MCF 10A (cell line): ENCODE measurements at regions not wholly inside any gene's neighbourhood (a gene's known extent, or its start where the extent isn't known, plus 50 kb on each side); places are given as distances from the start of the nearest gene placed in this dataset.

Experiments
- BruUV-seq: library from RNA; stranded (reverse); fragments of 400-500 nt; replicated peaks from 2 replicates; lab custom pipeline; 2021; lab: Mats Ljungman, UMichigan
- CTCF ChIA-PET: fragments of 300-600 bp; sonication (Branson Sonifier 250); formaldehyde crosslinking; extraction: SDS; loops from one replicate; lab custom pipeline; 2021; ENCODE audit warnings: antibody characterized with exemption, inconsistent platforms; lab: Yijun Ruan, JAX
- POLR2A ChIA-PET: fragments of 300-600, 350-650 bp; sonication (Branson Sonifier 250); formaldehyde crosslinking; extraction: SDS; loops from one replicate; lab custom pipeline; 2020; ENCODE audit warnings: antibody characterized with exemption, inconsistent platforms; lab: Yijun Ruan, JAX
- DNase-seq: peaks from one replicate; pipeline ENCODE4 v3.0.0-alpha.2; 2018; ENCODE audit not compliant: unreplicated experiment
- H3K27ac Mint-ChIP-seq: one replicate; pipeline ENCODE4 v1.8.0; 2022; ENCODE audit warnings: mild to moderate bottlenecking, low read depth, mixed read lengths; ENCODE audit not compliant: unreplicated experiment
- H3K27me3 Mint-ChIP-seq: one replicate; pipeline ENCODE4 v1.8.0; 2022; ENCODE audit warnings: mixed read lengths; ENCODE audit not compliant: insufficient read depth, unreplicated experiment
- H3K36me3 Mint-ChIP-seq: one replicate; pipeline ENCODE4 v1.8.0; 2022; ENCODE audit warnings: mild to moderate bottlenecking, moderate library complexity, mixed read lengths; ENCODE audit not compliant: insufficient read depth, unreplicated experiment
- H3K4me1 Mint-ChIP-seq: one replicate; pipeline ENCODE4 v1.8.0; 2022; ENCODE audit warnings: mixed read lengths; ENCODE audit not compliant: insufficient read depth, unreplicated experiment
- H3K4me3 Mint-ChIP-seq: one replicate; pipeline ENCODE4 v1.8.0; 2022; ENCODE audit warnings: mild to moderate bottlenecking, moderate library complexity, mixed read lengths; ENCODE audit not compliant: unreplicated experiment
- H3K9me3 Mint-ChIP-seq: one replicate; pipeline ENCODE4 v1.8.0; 2022; ENCODE audit warnings: mixed read lengths; ENCODE audit not compliant: unreplicated experiment
- CTCF ChIP-seq: fragments of 200-600 bp; IDR thresholded peaks from one replicate; pipeline ENCODE4 v1.8.0; 2022; ENCODE audit warnings: antibody characterized with exemption, mild to moderate bottlenecking; ENCODE audit not compliant: unreplicated experiment
- intact Hi-C: fragments of 100-400 bp; cut with micrococcal nuclease; formaldehyde crosslinking; loops from 2 replicates; pipeline ENCODE4 v1.14.1; 2022

- POLR2A ChIA-PET, result no interaction called here
- intact Hi-C loops, result no loop called here
- H3K9me3 Mint-ChIP-seq, result peaks cover 8% of the 10 kb centered on the region
- H3K4me1 Mint-ChIP-seq, result no peaks in the 10 kb centered on the region
- no peak for DNase-seq
- H3K4me3 Mint-ChIP-seq, result no peak overlapping the region
- H3K27ac Mint-ChIP-seq, result no peak overlapping the region
- CTCF ChIA-PET, result no interaction called here
- H3K36me3 Mint-ChIP-seq, result no peaks in the 10 kb centered on the region
- BruUV-seq, result no TSS peak
- no peak for TF ChIP-seq CTCF
- no peaks in the 10 kb centered on the region for H3K27me3 Mint-ChIP-seq
These were observed 345.3 kb upstream of the ZFP64 start for GRCh38 chr20:52536841-52537400.

GRCh38 chr20:52536040-52536439 lies 344.5 kb upstream of the ZFP64 start:
- no peaks in the 10 kb centered on the region for H3K27me3 Mint-ChIP-seq
- no TSS peak for BruUV-seq
- H3K36me3 Mint-ChIP-seq, result no peaks in the 10 kb centered on the region
- H3K4me1 Mint-ChIP-seq, result no peaks in the 10 kb centered on the region
- ChIA-PET CTCF (no interaction called here), POLR2A (no interaction called here)
- H3K9me3 Mint-ChIP-seq, result peaks cover 15% of the 10 kb centered on the region
- no peak overlapping the region for H3K4me3 Mint-ChIP-seq
- intact Hi-C loops, result no loop called here
- no peak for TF ChIP-seq CTCF
- no peak overlapping the region for H3K27ac Mint-ChIP-seq
- DNase-seq, result no peak

- BruUV-seq, result no TSS peak
- Mint-ChIP-seq H3K27ac (no peak overlapping the region), H3K36me3 (no peaks in the 10 kb centered on the region), H3K4me1 (no peaks in the 10 kb centered on the region), H3K9me3 (peaks cover 15% of the 10 kb centered on the region), H3K4me3 (no peak overlapping the region), H3K27me3 (no peaks in the 10 kb centered on the region)
- TF ChIP-seq CTCF, result no peak
- no peak for DNase-seq
- intact Hi-C loops, result no loop called here
- POLR2A ChIA-PET, result interaction anchor here (0.5 kb wide), 1 partner anchor 208 kb away, joined by 4 read pairs; no protein-coding TSS in a partner anchor
- CTCF ChIA-PET, result no interaction called here
These were observed 343.0 kb upstream of the ZFP64 start for GRCh38 chr20:52534616-52535015.

- TF ChIP-seq CTCF, result no peak
- Mint-ChIP-seq H3K4me1 (no peaks in the 10 kb centered on the region), H3K4me3 (no peak overlapping the region), H3K27me3 (no peaks in the 10 kb centered on the region), H3K36me3 (no peaks in the 10 kb centered on the region), H3K9me3 (peaks cover 15% of the 10 kb centered on the region), H3K27ac (no peak overlapping the region)
- ChIA-PET POLR2A (no interaction called here), CTCF (interaction anchor here (0.6 to 0.8 kb wide), 2 partner anchors 32 to 359 kb away, joined by 3 to 4 read pairs; no protein-coding TSS in a partner anchor)
- no peak for DNase-seq
- no TSS peak for BruUV-seq
- intact Hi-C loops, result no loop called here
These were observed 341.8 kb upstream of the ZFP64 start for GRCh38 chr20:52533401-52533800.
